Kidney epithelial cell (primary cell): ENCODE measurements at regions not wholly inside any gene's neighbourhood (a gene's known extent, or its start where the extent isn't known, plus 50 kb on each side); places are given as distances from the start of the nearest gene placed in this dataset.
"Not testable (repeated sequence)": the region's sequence is repeated elsewhere in the genome, so short reads cannot be mapped to it uniquely, and the experiment has no call there.

ENCODE experiments used
- DNase-seq: peaks from one replicate; pipeline ENCODE4 v3.0.0-alpha.2; 2010; ENCODE audit warnings: low read depth
- H3K27me3 ChIP-seq: 2 replicates; pipeline ENCODE4 v1.6.0; 2011; ENCODE audit warnings: low read length; ENCODE audit not compliant: control insufficient read depth, insufficient read depth
- H3K36me3 ChIP-seq: 2 replicates; pipeline ENCODE4 v1.5.1; 2011; ENCODE audit warnings: low read length; ENCODE audit not compliant: control insufficient read depth, insufficient read depth
- H3K4me3 ChIP-seq: 2 replicates; pipeline ENCODE4 v1.5.1; 2011; ENCODE audit warnings: low read depth, mild to moderate bottlenecking, control low read depth, low read length
- TF ChIP-seq, protein P1 (sequence below): IDR thresholded peaks from 2 replicates; pipeline ENCODE4 v1.5.1; 2011; ENCODE audit warnings: mild to moderate bottlenecking, moderate library complexity, low read length, control low read depth, inconsistent platforms; ENCODE audit not compliant: insufficient read depth, poor library complexity, severe bottlenecking

GRCh38 chrX:121671649-121672048 is 624.2 kb downstream of the GLUD2 start:
- no peak for DNase-seq
- TF ChIP-seq, protein P1, sequence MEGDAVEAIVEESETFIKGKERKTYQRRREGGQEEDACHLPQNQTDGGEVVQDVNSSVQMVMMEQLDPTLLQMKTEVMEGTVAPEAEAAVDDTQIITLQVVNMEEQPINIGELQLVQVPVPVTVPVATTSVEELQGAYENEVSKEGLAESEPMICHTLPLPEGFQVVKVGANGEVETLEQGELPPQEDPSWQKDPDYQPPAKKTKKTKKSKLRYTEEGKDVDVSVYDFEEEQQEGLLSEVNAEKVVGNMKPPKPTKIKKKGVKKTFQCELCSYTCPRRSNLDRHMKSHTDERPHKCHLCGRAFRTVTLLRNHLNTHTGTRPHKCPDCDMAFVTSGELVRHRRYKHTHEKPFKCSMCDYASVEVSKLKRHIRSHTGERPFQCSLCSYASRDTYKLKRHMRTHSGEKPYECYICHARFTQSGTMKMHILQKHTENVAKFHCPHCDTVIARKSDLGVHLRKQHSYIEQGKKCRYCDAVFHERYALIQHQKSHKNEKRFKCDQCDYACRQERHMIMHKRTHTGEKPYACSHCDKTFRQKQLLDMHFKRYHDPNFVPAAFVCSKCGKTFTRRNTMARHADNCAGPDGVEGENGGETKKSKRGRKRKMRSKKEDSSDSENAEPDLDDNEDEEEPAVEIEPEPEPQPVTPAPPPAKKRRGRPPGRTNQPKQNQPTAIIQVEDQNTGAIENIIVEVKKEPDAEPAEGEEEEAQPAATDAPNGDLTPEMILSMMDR, result no peak
- no peaks in the 10 kb centered on the region for H3K27me3 ChIP-seq
- no peak overlapping the region for H3K4me3 ChIP-seq
- H3K36me3 ChIP-seq, result no peaks in the 10 kb centered on the region

GRCh38 chrX:121709236-121709635 is 661.8 kb downstream of the GLUD2 start:
- DNase-seq, result not testable (repeated sequence)

GRCh38 chrX:121733514-121733913 is 686.1 kb downstream of the GLUD2 start:
- Histone ChIP-seq H3K27me3 (no peaks in the 10 kb centered on the region), H3K4me3 (no peak overlapping the region), H3K36me3 (no peaks in the 10 kb centered on the region)
- TF ChIP-seq, protein P1, result no peak
- no peak for DNase-seq

More at GRCh38 chrX:121709236-121709635, 661.8 kb downstream of the GLUD2 start:
- not testable (repeated sequence) for H3K4me3 ChIP-seq, H3K27me3 ChIP-seq, H3K36me3 ChIP-seq

DNA sequence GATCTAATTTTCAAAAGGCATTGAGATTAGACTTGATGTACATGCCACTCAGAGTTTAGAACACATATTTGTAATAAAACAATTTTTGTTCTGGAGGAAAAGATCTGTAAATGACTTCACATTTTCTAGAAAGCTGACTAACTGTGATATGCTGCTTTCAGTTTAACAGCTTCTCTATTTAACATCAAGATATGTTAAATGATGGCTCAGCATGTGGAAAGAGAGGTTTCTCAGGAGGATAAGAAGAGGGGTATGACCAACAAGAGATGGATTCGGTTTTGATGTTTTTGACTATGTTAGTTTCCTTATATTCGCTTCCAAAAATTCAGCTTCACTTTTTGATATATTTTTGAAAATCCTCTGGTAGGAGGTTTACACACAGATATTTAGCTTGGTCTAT is 698.7 kb downstream of the GLUD2 start:
- DNase-seq, result no peak
- no peak overlapping the region for H3K4me3 ChIP-seq
- TF ChIP-seq, protein P1, result no peak
- no peaks in the 10 kb centered on the region for H3K36me3 ChIP-seq
- no peaks in the 10 kb centered on the region for H3K27me3 ChIP-seq

DNA sequence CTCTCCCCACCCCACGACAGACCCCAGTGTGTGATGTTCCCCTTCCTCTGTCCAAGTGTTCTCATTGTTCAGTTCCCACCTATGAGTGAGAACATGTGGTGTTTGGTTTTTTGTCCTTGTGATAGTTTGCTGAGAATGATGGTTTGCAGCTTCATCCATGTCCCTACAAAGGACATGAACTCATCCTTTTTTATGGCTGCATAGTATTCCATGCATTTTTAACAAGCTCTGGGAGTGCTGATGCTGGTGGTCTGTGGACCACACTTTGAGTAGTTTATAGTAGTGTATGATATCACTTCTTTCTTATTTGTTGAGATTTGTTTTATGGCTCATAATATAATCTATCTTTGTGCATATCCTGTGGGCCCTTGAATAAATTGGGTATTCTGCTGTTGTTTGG is 706.2 kb downstream of the GLUD2 start:
- H3K36me3 ChIP-seq, DNase-seq, H3K4me3 ChIP-seq, H3K27me3 ChIP-seq: not testable (repeated sequence)

DNA sequence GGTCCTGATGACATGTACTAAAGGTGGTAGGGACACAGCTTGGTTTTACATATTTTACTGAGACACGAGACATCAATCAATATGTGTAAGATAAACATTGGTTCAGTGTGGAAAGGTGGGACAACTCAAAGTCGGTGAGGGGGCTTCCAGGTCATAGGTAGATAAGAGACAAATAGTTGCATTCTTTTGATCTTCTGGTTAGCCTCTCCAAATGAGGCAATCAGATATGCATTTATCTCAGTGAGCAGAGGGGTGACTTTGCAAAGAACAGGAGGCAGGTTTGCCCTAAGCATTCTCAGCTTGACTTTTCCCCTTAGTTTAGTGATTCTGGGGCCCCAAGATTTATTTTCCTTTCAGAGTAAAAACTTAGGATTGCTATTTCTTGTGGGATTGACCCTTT is 706.9 kb downstream of the GLUD2 start:
- no peaks in the 10 kb centered on the region for H3K36me3 ChIP-seq
- no peak for DNase-seq
- no peak overlapping the region for H3K4me3 ChIP-seq
- TF ChIP-seq, protein P1, result no peak
- H3K27me3 ChIP-seq, result no peaks in the 10 kb centered on the region

- TF ChIP-seq, protein P1, result no peak
- no peaks in the 10 kb centered on the region for H3K36me3 ChIP-seq
- H3K4me3 ChIP-seq, result no peak overlapping the region
- H3K27me3 ChIP-seq, result no peaks in the 10 kb centered on the region
- DNase-seq, result no peak
Observed at GRCh38 chrX:121755541-121755940, 708.1 kb downstream of the GLUD2 start.
